ENCODE measurements at regions not wholly inside any gene's neighbourhood (a gene's known extent, or its start where the extent isn't known, plus 50 kb on each side); places are given as distances from the start of the nearest gene placed in this dataset.

DNA sequence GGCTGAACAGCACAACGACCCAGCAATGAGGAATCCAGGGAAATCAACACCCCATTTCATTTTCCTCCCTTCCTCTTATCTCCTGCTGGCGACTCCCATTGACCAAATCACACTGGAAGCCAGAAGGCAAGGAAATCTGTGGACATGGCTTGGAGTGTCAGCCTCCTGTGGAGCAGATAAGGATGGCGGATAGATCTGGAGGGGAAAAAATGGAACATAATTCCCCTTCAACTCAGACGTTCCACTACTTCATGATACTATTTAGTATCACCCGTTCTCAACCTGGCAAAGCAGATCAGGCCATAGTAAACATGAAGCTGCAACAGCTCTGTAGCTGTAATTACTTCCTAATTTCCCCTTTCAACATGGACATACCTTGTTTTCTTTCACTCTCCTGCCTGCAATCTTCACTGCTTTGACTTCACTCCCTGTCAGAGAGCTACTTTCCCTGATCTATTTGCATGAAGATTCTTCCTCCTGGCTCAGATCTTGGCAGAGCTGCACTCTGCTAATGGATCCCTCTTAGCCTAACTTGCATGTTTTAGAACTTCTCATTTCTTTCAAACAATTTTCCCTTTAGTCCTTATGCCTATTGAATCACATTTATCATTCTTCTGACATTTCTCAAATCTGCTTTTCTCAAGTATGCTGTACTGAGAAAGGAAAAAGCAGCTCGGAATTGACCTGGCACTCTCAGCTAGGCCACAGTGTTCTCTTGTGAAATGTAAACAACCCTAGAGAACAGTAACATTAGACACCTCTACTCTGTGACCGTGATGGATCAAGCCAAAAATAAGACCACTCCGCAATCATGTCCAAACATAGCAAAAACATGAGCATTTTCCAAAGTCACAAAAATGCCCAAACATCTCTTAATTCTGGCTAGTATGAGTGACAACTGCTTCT lies 135.1 kb downstream of the ETNK1 start:
- in situ Hi-C loops (cut with MboI; ENCODE audit: low sequenced_read_pairs in 4 of 4) (no loop called here), intact Hi-C loops (cut with DNase I; ENCODE audit: low total_unique reads) (no loop called here)
- ATAC-seq (peak; percentile 62 to 85), DNase-seq (no peak)
- no peak for TF ChIP-seq POLR2A (IDR thresholded peaks at IDR 0.05)
- TF ChIP-seq, protein P1, sequence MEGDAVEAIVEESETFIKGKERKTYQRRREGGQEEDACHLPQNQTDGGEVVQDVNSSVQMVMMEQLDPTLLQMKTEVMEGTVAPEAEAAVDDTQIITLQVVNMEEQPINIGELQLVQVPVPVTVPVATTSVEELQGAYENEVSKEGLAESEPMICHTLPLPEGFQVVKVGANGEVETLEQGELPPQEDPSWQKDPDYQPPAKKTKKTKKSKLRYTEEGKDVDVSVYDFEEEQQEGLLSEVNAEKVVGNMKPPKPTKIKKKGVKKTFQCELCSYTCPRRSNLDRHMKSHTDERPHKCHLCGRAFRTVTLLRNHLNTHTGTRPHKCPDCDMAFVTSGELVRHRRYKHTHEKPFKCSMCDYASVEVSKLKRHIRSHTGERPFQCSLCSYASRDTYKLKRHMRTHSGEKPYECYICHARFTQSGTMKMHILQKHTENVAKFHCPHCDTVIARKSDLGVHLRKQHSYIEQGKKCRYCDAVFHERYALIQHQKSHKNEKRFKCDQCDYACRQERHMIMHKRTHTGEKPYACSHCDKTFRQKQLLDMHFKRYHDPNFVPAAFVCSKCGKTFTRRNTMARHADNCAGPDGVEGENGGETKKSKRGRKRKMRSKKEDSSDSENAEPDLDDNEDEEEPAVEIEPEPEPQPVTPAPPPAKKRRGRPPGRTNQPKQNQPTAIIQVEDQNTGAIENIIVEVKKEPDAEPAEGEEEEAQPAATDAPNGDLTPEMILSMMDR (IDR thresholded peaks at IDR 0.05 in 4 of 5, conservative IDR thresholded peaks at IDR 0.05 in 1 of 5): no peak
- Histone ChIP-seq H3K36me3 (no peaks in the 10 kb centered on the region), H3K4me1 (no peaks in the 10 kb centered on the region), H3K9me3 (no peaks in the 10 kb centered on the region), H3K27me3 (no peaks in the 10 kb centered on the region), H3K27ac (peak overlapping the region; percentile 39 to 57 (median 44)), H3K4me3 (peak overlapping the region in 1 of 4 donors; percentile 7)

DNA sequence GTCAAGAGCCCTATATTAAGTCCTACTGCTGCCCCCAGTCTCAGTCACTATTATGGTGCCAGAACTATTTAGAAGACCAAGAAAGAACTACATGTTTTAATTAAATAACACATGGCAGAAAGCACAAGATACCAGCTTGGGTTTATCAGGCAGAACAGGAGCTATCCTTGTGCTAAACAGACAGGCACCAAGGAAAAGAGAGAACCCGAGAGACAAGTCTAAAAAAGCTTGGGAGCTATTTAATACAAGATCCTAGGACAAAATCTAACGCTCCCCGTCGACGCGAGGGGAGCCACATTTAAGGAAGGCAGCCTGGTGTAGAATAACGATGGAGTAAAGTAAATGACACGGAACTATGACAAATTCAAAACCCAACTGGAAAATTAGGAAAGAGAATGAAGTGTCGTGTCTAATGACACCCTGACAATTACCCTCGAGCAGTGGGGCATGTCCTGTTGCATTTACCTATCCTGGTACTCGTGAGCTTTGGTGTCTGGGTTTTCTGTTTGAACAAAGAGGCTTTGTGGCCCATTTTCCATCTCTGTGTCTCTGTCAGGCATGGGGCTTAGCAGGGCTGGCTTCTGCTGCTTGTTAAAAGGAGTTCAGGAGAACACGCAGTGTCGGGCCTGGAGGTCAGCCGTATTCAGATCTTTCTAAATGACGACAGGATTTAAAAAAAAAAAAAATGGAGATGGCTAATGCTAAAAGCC lies 140.6 kb downstream of the ETNK1 start:
- DNase-seq: no peak
- intact Hi-C loops (cut with DNase I; ENCODE audit: low total_unique reads): no loop called here
- Histone ChIP-seq H3K27me3 (no peaks in the 10 kb centered on the region), H3K27ac (no peak overlapping the region), H3K9me3 (no peaks in the 10 kb centered on the region), H3K36me3 (no peaks in the 10 kb centered on the region), H3K4me3 (no peak overlapping the region), H3K4me1 (no peaks in the 10 kb centered on the region)
- in situ Hi-C loops (cut with MboI; ENCODE audit: low sequenced_read_pairs in 4 of 4): no loop called here
- TF ChIP-seq, protein P1 (IDR thresholded peaks at IDR 0.05 in 4 of 5, conservative IDR thresholded peaks at IDR 0.05 in 1 of 5): no peak
- no peak for TF ChIP-seq POLR2A (IDR thresholded peaks at IDR 0.05)
- ATAC-seq: no peak

DNA sequence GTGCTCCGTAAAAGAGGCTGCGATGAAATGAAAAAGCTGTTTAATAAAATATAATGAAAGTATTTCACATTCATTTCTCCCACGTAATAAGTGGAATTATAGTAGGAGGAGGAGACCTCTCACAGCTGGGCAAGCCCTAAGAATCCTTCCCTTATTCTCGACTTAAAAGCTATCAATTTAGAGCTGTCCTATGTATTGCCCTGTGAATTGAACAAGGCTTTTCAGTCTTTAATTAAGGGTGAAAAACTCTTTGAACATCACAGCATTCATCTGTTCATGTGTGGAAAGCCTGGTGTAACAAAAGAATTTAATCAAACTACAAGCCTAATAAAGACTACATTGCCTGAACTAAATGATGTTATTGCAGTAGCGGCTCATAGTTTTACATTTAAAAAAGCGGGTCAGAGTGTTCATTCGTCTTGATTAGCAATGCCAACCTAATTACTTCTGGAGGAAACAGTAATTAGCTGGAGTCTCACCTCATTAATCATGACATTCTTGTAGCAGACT lies 142.0 kb downstream of the ETNK1 start:
- TF ChIP-seq POLR2A (IDR thresholded peaks at IDR 0.05): no peak
- no peaks in the 10 kb centered on the region for H3K4me1 ChIP-seq
- H3K36me3 ChIP-seq: no peaks in the 10 kb centered on the region
- in situ Hi-C loops (cut with MboI; ENCODE audit: low sequenced_read_pairs in 4 of 4): no loop called here
- H3K4me3 ChIP-seq: no peak overlapping the region
- H3K27ac ChIP-seq: no peak overlapping the region
- ATAC-seq (no peak), DNase-seq (no peak)
- intact Hi-C loops (cut with DNase I; ENCODE audit: low total_unique reads): no loop called here
- H3K9me3 ChIP-seq: no peaks in the 10 kb centered on the region
- no peaks in the 10 kb centered on the region for H3K27me3 ChIP-seq

DNA sequence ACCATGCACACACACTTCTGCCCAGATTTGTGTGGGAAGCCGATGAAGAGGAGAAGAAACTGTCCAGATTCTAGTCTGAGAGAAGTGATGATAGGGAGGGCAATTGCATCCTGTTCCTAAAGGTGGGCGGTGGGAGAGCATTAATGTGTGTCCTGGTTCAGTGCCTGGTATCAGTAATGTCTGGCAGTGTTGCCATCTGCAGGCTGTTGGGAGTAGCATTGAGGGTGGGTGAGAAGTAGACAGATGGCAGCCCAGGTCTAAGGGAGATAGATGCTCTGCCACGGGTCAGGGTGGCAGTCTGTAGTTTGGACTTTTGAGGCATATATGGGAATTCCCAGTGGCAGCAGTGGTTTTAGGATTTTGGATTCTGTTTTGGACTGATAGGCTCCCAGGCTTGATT lies 156.4 kb downstream of the ETNK1 start:
- Histone ChIP-seq H3K4me1 (no peaks in the 10 kb centered on the region), H3K9me3 (no peaks in the 10 kb centered on the region), H3K27me3 (no peaks in the 10 kb centered on the region), H3K4me3 (no peak overlapping the region), H3K27ac (no peak overlapping the region), H3K36me3 (no peaks in the 10 kb centered on the region)
- DNase-seq (no peak), ATAC-seq (no peak)
- no peak for TF ChIP-seq POLR2A (IDR thresholded peaks at IDR 0.05)
- TF ChIP-seq, protein P1 (IDR thresholded peaks at IDR 0.05 in 4 of 5, conservative IDR thresholded peaks at IDR 0.05 in 1 of 5): no peak
- intact Hi-C loops (cut with DNase I; ENCODE audit: low total_unique reads): no loop called here
- in situ Hi-C loops (cut with MboI; ENCODE audit: low sequenced_read_pairs in 4 of 4): no loop called here

DNA sequence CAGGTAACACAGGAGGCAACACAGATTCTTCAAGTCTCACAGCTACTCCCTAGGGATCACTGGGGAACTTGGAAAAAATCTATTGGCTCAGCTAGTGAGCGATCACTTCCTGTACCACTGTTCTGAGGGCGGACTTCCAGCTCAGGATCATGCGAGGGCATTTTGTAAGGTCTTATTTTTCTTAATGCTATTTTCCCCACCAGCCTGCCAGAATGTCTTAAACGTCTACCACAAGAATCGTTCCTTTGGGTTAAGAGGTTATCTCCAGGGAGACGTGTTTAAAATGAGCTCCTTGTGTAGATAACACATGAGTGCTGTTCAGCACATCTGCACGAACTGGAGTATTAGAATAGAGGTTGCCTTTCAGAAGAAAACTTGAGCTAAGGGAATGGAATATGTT lies 162.6 kb downstream of the ETNK1 start:
- TF ChIP-seq, protein P1 (IDR thresholded peaks at IDR 0.05 in 4 of 5, conservative IDR thresholded peaks at IDR 0.05 in 1 of 5): no peak
- no peak for TF ChIP-seq POLR2A (IDR thresholded peaks at IDR 0.05)
- Histone ChIP-seq H3K27ac (no peak overlapping the region), H3K9me3 (no peaks in the 10 kb centered on the region), H3K4me3 (no peak overlapping the region), H3K4me1 (no peaks in the 10 kb centered on the region), H3K27me3 (no peaks in the 10 kb centered on the region), H3K36me3 (no peaks in the 10 kb centered on the region)
- no peak for ATAC-seq
- intact Hi-C loops (cut with DNase I; ENCODE audit: low total_unique reads) (no loop called here), in situ Hi-C loops (cut with MboI; ENCODE audit: low sequenced_read_pairs in 4 of 4) (no loop called here)
- DNase-seq: no peak

All from gastrocnemius medialis (tissue), 4 donors.